NCI-H146 treated with DMSO at 0.1 percent for 48 hours (cell line): ENCODE measurements at regions not wholly inside any gene's neighbourhood (a gene's known extent, or its start where the extent isn't known, plus 50 kb on each side); places are given as distances from the start of the nearest gene placed in this dataset.
"Not testable (repeated sequence)": the region's sequence is repeated elsewhere in the genome, so short reads cannot be mapped to it uniquely, and the experiment has no call there.

Source experiments
- DNase-seq: peaks from one replicate; lab custom pipeline; 2025; ENCODE audit not compliant: unreplicated experiment; lab: John Stamatoyannopoulos, UW

- no peak for DNase-seq
Measured at GRCh38 chr13:83150616-83151307, 731.5 kb downstream of the SLITRK1 start.

- no peak for DNase-seq
Measured at GRCh38 chr13:83136660-83137059, 745.6 kb downstream of the SLITRK1 start.

- DNase-seq = no peak
Measured at GRCh38 chr13:83125791-83126190, 756.5 kb downstream of the SLITRK1 start.

DNA sequence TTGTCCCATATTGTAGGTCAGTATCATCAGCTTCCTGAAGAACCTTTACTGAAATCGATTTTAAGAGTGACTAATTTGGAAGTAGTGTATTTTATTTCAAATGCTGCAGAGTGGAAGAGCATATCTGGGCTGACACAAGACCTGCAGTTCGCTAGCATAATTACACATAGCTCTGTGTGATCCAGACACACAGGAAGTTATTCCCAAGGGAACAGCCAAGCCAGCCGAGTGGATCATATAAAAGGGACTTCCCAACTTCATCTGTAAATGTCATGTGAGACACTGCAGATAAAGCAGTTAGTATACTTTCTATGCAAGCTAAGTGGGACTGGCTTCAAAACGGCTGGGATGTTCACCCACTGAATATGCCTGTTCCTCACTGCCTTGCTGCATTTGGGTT is 760.4 kb downstream of the SLITRK1 start:
- no peak for DNase-seq

DNA sequence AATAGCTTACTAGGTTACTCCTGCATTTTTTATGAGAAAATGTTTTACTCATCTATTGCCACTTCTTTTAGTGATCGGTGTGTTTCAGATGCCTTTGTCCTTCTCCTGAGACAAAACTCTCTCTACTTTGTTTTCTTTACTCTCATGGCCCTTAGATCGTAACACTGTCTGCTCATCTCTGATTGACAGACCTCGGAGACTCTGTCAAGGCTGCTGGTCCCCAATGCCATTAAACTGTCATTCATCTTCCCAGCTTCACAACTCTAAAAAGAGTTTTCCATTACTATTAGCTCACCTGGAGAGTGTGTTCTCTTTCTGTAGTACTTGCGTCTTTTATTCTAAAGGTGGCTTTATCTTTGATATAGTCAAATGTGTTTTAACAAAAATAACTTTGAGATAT is 765.2 kb downstream of the SLITRK1 start:
- DNase-seq = no peak

- DNase-seq = not testable (repeated sequence)
Measured at GRCh38 chr13:83101574-83102247, 780.6 kb downstream of the SLITRK1 start.

GRCh38 chr13:83100237-83100636 is 782.0 kb downstream of the SLITRK1 start:
- DNase-seq = no peak

GRCh38 chr13:83088858-83089257 is 793.4 kb downstream of the SLITRK1 start:
- DNase-seq = no peak

GRCh38 chr13:83086948-83087347 is 795.3 kb downstream of the SLITRK1 start:
- no peak for DNase-seq

DNA sequence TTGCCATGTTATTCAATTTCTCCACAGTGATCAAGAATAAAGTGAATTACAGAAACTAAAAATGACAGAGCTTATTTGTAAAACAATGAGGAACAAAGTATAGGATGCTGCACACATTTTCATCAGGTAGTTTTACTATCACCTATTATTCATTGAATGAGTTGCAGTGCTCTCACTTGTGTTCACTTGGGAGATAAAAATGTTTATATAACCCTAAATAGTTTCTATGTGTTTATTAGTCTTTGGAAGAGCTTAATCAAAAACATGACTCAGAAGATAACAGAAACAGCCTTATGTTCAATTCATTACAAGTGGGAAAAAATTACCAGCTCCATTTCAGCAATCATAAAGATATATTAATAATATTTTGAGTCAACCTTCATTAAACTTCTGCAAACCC is 796.2 kb downstream of the SLITRK1 start:
- no peak for DNase-seq

DNA sequence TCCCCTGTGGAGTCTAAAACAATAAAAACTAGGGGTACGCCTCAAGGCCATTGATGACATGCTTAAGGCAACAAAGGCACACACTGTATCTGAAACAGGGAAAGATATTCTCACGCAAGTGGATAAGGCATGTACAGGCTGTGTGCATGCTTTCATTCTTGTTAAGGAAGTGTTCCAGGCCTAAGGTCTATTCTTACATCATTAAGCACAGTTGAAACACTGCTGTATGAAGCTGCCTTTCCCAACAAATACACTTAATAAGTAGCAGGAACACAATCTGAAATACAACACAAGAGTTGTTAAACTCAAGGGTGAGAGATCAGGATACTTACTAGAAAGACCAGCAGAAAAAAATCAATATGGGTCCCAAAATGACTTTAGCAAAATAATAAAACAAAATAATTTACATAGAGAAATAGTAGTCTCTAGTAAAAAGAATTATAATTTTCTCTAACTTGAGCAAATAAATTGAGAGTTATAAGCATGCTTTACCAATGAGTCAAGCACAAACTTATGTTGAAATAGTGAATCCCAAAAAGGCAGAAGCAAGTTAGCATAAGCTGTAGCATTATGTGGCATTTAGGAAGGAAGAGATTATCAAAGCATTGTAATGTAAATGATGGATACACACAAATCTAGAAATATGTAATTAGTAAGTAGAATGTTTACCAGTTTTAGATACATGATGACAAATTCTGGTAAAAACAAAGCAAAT is 796.9 kb downstream of the SLITRK1 start:
- DNase-seq = no peak

DNA sequence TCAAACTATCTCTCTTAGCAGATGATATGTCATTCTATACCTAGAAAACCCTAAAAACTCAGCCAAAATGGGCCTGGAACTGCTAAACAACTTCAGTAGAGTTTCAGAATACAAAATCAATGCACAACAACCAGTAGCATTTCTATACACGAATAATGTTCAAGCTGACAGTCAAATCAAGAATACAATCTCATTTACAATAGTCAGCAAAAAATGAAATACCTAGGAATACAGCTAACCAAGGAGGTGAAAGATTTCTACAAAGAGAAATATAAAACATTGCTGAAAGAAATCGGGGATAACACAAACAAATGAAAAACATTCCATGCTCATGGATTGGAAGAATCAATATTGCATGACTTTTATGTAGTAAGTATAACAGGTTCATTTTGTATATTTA is 804.8 kb downstream of the SLITRK1 start:
- no peak for DNase-seq

GRCh38 chr13:83073930-83074329 is 808.3 kb downstream of the SLITRK1 start:
- not testable (repeated sequence) for DNase-seq

GRCh38 chr13:83065108-83065507 is 817.2 kb downstream of the SLITRK1 start:
- DNase-seq = no peak

GRCh38 chr13:83057119-83057518 is 825.2 kb downstream of the SLITRK1 start:
- no peak for DNase-seq

GRCh38 chr13:83056269-83056668 is 826.0 kb downstream of the SLITRK1 start:
- no peak for DNase-seq

DNA sequence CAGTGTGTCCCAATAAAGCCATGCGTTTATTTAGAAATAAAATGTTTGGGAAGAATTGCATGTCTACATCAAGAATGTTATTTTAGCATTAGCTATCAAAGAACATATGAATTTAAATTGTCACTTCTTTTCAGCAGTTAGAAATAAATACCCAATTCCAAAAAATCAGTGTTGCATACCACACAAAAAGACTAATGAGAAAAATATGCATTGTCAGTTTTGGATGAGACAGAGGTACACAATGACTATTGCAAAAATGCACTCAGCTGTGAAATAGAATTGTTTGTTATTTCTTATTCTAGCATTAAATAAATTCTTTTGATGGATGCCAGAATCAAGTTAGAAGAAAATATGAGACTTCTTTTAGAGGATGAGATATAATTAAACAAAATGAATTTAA is 833.9 kb downstream of the SLITRK1 start:
- no peak for DNase-seq

DNA sequence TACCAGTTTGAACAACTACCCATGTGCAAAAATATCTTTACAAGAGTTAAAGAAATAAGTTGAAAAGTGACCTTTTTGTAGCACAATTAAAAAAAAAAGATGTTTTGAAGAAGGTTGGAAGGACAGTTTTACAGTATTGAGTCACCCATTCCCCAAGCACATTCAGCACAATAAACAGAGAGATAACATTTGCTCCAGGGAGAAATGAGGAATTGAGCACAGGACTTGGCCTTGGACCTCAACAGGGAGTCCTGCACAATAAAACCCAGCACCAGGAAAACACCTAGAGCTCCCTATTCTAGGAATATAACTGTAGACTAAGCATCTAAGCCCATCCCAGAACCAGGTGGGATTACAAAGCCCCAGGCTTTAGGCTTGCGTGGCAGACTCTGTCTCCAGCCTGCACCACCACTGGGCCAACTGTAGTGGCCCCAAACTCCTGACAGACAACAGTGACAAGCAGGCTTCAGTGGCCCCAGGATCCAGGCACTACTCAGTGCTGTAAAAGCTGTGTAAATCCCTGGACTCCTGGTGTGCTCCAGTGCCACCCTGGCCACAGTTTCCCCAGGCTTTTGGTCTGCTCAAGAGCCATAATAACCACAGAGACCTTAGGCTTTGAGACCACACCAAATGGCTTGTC is 857.2 kb downstream of the SLITRK1 start:
- no peak for DNase-seq

DNA sequence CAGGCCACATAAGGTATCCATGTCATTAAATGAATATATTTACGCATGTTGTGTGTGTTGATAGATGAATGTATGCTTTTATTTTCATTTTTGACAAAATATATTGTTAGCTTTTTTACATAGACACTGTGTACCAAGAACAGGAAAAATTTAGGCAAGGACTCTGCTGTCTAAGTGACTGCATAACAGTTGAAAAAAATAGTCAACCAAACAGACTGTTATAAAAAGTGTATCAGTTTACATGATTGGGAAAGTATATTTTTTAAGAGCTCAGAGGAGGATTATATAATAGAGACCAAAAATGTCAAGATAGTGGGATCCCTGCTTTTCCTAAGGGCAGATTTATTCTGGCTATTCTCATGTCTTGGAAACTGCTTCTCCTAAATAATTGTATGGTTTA is 858.0 kb downstream of the SLITRK1 start:
- DNase-seq = no peak

DNA sequence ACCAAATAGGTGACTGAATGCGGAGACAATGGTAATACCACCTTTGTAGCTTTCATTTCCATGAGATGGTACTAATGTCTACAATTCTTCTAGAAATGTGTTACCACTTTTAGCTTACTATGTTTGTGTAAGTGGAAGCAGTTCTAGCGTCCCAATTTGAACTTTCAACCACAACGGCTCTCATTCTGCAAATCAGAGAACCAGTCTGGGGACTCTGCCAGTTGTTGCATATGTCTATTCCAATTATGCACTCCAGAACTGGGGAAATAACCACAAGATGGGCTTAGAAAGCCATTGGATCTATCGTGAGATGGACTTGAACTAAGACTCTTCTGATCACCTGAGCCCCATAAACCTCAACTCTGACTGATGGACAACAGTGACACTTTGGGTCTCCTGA is 862.3 kb downstream of the SLITRK1 start:
- DNase-seq = no peak

DNA sequence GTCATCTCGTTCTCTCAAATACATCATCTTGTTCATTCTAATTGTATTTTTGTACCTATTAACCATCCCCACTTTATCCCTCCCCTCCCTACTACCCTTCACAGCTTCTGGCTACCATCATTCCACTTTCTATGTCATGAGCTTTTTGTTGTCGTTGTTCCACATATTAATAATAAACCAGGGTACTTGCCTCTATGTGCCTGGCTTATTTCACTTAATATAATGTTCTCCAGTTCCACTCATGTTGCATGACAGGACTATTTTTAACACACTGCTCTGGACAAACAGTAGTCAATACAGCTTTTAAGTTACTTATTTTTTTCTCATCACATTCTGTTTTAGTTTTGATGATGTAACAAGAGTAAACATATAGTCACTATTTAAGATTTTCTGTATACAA is 872.3 kb downstream of the SLITRK1 start:
- no peak for DNase-seq
